IPS-18a (cell line): ENCODE measurements at regions not wholly inside any gene's neighbourhood (a gene's known extent, or its start where the extent isn't known, plus 50 kb on each side); places are given as distances from the start of the nearest gene placed in this dataset.

Experiments
- H3K27ac ChIP-seq: one replicate; pipeline ENCODE4 v1.5.1; 2013; ENCODE audit warnings: low read length
- H3K27me3 ChIP-seq: one replicate; pipeline ENCODE4 v1.6.1; 2013; ENCODE audit warnings: mild to moderate bottlenecking, low read length; ENCODE audit not compliant: control insufficient read depth, insufficient read depth
- H3K36me3 ChIP-seq: one replicate; pipeline ENCODE4 v1.6.1; 2013; ENCODE audit warnings: low read depth, low read length; ENCODE audit not compliant: control insufficient read depth
- H3K4me1 ChIP-seq: one replicate; pipeline ENCODE4 v1.6.1; 2013; ENCODE audit warnings: low read depth, low read length; ENCODE audit not compliant: control insufficient read depth
- H3K4me3 ChIP-seq: one replicate; pipeline ENCODE4 v1.5.1; 2013; ENCODE audit warnings: low read length
- H3K9ac ChIP-seq: one replicate; pipeline ENCODE4 v1.6.1; 2013; ENCODE audit warnings: mild to moderate bottlenecking, low read length, moderate library complexity
- H3K9me3 ChIP-seq: one replicate; pipeline ENCODE4 v1.6.1; 2013; ENCODE audit warnings: low read depth, low read length; ENCODE audit not compliant: control insufficient read depth

DNA sequence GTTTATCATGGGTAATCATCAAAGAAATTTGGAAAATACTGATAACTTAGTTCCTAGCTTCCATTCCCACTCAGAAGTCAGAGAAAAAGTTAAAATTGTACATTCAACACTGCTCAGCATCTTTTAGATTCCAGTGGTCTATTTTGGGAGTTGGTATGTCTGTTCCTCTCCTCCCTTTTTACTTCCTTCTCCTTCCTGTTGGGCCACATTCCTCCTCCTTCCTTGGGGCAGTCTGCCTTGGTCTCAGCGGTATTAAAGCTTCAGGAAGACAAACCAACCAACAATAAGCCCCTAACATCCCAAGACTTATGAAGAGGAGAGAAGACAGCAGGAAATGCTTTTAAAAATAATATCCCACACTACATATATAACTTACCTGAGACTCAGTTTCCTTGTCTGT is 49.9 kb upstream of the SSBP2 start:
- Histone ChIP-seq H3K36me3 (no peaks in the 10 kb centered on the region), H3K9me3 (no peaks in the 10 kb centered on the region), H3K27ac (no peak overlapping the region), H3K4me3 (no peak overlapping the region), H3K9ac (no peak overlapping the region), H3K4me1 (no peaks in the 10 kb centered on the region), H3K27me3 (no peaks in the 10 kb centered on the region)
